Tibial artery (tissue), 4 donors: ENCODE measurements at regions not wholly inside any gene's neighbourhood (a gene's known extent, or its start where the extent isn't known, plus 50 kb on each side); places are given as distances from the start of the nearest gene placed in this dataset.

ENCODE experiments used
- DNase-seq, 2 donors: peaks; one replicate each; pipeline ENCODE4 v3.0.0-alpha.2; 2019
- H3K27ac ChIP-seq, 2 donors: fragments of 200-600 bp; sonication (generic) in 1 of 2; 1 replicate in 1 of 2; 2 replicates in 1 of 2; pipeline ENCODE4 v1.5.1; 2018 to 2019; ENCODE audit warnings: mild to moderate bottlenecking in 1 of 2
- H3K27me3 ChIP-seq, 2 donors: fragments of 200-600 bp; sonication (generic) in 1 of 2; one replicate each; pipeline versions ENCODE4 v1.5.1 to v1.6.0; 2016 to 2019
- H3K36me3 ChIP-seq, 3 donors: fragments of 200-600 bp; sonication (generic) in 2 of 3; one replicate each; pipeline ENCODE4 v1.5.1; 2016 to 2019; ENCODE audit warnings: mild to moderate bottlenecking in 2 of 3
- H3K4me1 ChIP-seq, 4 donors: fragments of 200-600 bp; sonication (generic) in 2 of 4; 1 replicate in 3 of 4; 2 replicates in 1 of 4; pipeline ENCODE4 v1.5.1; 2016 to 2019
- H3K4me3 ChIP-seq, 2 donors: fragments of 200-600 bp; sonication (generic) in 1 of 2; 1 replicate in 1 of 2; 2 replicates in 1 of 2; pipeline ENCODE4 v1.5.1; 2018 to 2019; ENCODE audit warnings: mild to moderate bottlenecking in 2 of 2
- H3K9me3 ChIP-seq, 3 donors: fragments of 200-600 bp; sonication (generic) in 1 of 3; one replicate each; pipeline ENCODE4 v1.5.1; 2016 to 2019
- CTCF ChIP-seq, 2 experiments: fragments of 200-600 bp in 1 of 2; fragments of 450-650 bp in 1 of 2; IDR thresholded peaks; one replicate each; pipeline ENCODE4 v1.5.1; 2017 to 2019; ENCODE audit warnings: antibody characterized with exemption in 2 of 2, mild to moderate bottlenecking in 1 of 2, moderate library complexity in 1 of 2
- intact Hi-C: fragments of 100-400 bp; cut with DNase I; formaldehyde crosslinking; loops from one replicate; pipeline ENCODE4 v1.15.0; 2023; ENCODE audit warnings: low total_unique reads

- H3K27ac ChIP-seq: no peak overlapping the region
- intact Hi-C loops: no loop called here
- TF ChIP-seq CTCF (IDR thresholded peaks at IDR 0.05): no peak
- H3K9me3 ChIP-seq: no peaks in the 10 kb centered on the region
- no peak for DNase-seq
- H3K4me3 ChIP-seq: no peak overlapping the region
- no peaks in the 10 kb centered on the region for H3K36me3 ChIP-seq
- no peaks in the 10 kb centered on the region for H3K27me3 ChIP-seq
- no peaks in the 10 kb centered on the region for H3K4me1 ChIP-seq
Measured at GRCh38 chr7:47008461-47008860, 573.5 kb downstream of the TNS3 start.

- intact Hi-C loops: no loop called here
- Histone ChIP-seq H3K4me3 (no peak overlapping the region), H3K27me3 (no peaks in the 10 kb centered on the region), H3K27ac (no peak overlapping the region), H3K9me3 (no peaks in the 10 kb centered on the region), H3K36me3 (no peaks in the 10 kb centered on the region), H3K4me1 (no peaks in the 10 kb centered on the region)
- no peak for TF ChIP-seq CTCF (IDR thresholded peaks at IDR 0.05)
- no peak for DNase-seq
Measured at GRCh38 chr7:47007471-47007870, 574.4 kb downstream of the TNS3 start.

DNA sequence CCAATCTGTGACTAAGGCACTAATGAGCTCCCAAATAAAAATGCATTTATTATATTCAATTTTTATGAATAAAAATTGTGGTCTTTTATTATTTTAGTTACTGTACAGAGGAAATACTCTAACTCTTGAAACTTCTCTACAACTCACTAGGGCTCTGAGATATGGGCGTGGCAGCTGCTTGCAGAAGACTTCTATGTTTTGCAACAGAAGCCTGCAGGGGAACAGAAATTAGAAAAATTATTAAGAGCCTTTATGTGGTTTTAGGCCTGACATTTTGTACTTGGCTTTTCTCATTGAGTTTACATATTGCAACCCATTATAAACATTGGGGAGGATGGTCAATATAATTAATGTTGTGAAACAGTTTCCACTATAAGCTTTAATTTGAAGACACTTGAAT, 581.4 kb downstream of the TNS3 start:
- Histone ChIP-seq H3K4me1 (peaks cover 0 to 17% (median 4%) of the 10 kb centered on the region in 4 donors), H3K27me3 (no peaks in the 10 kb centered on the region), H3K27ac (no peak overlapping the region), H3K4me3 (no peak overlapping the region), H3K9me3 (no peaks in the 10 kb centered on the region), H3K36me3 (no peaks in the 10 kb centered on the region)
- no peak for DNase-seq
- no peak for TF ChIP-seq CTCF (IDR thresholded peaks at IDR 0.05)
- intact Hi-C loops: no loop called here

DNA sequence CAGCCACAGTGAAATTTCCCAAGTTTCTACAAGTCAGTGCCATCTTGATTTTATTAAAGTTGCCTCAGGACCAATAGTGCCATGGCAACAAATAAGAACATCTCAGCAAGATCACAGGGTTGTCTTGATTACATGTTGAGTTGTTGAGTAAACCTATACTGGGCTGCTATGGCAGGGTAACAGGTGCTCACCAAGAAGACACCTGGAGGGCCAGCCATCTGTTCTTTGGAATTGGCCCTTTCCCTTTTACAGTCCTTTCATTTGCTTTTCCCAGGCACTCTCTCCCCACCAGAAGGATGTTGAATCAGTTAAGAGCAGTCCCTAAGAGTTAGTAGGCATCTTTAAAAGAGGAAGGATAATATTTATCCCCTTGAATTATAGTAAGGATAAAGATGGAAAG, 582.0 kb downstream of the TNS3 start:
- no peaks in the 10 kb centered on the region for H3K9me3 ChIP-seq
- no peak overlapping the region for H3K27ac ChIP-seq
- no peaks in the 10 kb centered on the region for H3K36me3 ChIP-seq
- no peak for TF ChIP-seq CTCF (IDR thresholded peaks at IDR 0.05)
- H3K27me3 ChIP-seq: no peaks in the 10 kb centered on the region
- intact Hi-C loops: no loop called here
- DNase-seq: no peak
- no peak overlapping the region for H3K4me3 ChIP-seq
- H3K4me1 ChIP-seq: peaks cover 0 to 17% (median 4%) of the 10 kb centered on the region in 4 donors

DNA sequence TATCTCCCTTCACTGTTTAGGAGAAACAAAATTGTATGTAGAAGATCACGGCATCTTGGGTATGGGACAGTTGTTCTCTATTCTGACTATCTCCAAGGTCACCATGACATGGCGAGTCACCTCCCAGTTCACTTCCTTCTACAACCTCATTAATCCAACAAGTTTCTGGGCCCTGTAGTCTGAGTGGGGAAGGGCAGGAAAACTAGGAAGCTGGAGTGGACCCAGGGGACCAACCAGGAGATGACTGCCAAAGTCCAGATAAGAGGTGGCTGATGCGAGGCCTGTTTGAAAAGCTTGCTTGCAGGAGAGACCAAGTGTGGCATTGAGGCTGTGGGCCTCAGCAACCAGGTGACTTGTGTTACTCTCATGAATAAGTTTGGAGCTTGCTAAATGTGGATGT, 584.9 kb downstream of the TNS3 start:
- Histone ChIP-seq H3K27ac (peak overlapping the region; percentile 7 to 50), H3K36me3 (no peaks in the 10 kb centered on the region), H3K27me3 (no peaks in the 10 kb centered on the region), H3K9me3 (no peaks in the 10 kb centered on the region), H3K4me1 (peaks cover 0 to 17% (median 4%) of the 10 kb centered on the region in 4 donors), H3K4me3 (no peak overlapping the region)
- intact Hi-C loops: no loop called here
- DNase-seq: no peak
- no peak for TF ChIP-seq CTCF (IDR thresholded peaks at IDR 0.05)

- Histone ChIP-seq H3K36me3 (no peaks in the 10 kb centered on the region), H3K4me1 (peaks cover 0 to 17% (median 4%) of the 10 kb centered on the region in 4 donors), H3K4me3 (no peak overlapping the region), H3K9me3 (no peaks in the 10 kb centered on the region), H3K27ac (no peak overlapping the region), H3K27me3 (no peaks in the 10 kb centered on the region)
- intact Hi-C loops: no loop called here
- no peak for DNase-seq
- TF ChIP-seq CTCF (IDR thresholded peaks at IDR 0.05): no peak
Measured at GRCh38 chr7:46993396-46993795, 588.5 kb downstream of the TNS3 start.
